ENCODE measurements at regions not wholly inside any gene's neighbourhood (a gene's known extent, or its start where the extent isn't known, plus 50 kb on each side); places are given as distances from the start of the nearest gene placed in this dataset.

GRCh38 chr10:44310762-44311562 lies 73.9 kb downstream of the CXCL12 start:
- DNase-seq (ENCODE audit: low read depth), result peak; percentile 40
- H3K4me3 ChIP-seq (ENCODE audit: low read depth, low read length), result peak overlapping the region; percentile 43
- peak; percentile 82 for TF ChIP-seq CTCF (IDR thresholded peaks at IDR 0.05; ENCODE audit: low read depth, low read length, missing control alignments)

GRCh38 chr10:44309939-44310761 lies 74.7 kb downstream of the CXCL12 start:
- no peak for DNase-seq (ENCODE audit: low read depth)
- H3K4me3 ChIP-seq (ENCODE audit: low read depth, low read length), result peak overlapping the region; percentile 43
- no peak for TF ChIP-seq CTCF (IDR thresholded peaks at IDR 0.05; ENCODE audit: low read depth, low read length, missing control alignments)

- no peak for TF ChIP-seq CTCF (IDR thresholded peaks at IDR 0.05; ENCODE audit: low read depth, low read length, missing control alignments)
Measured at GRCh38 chr10:44309361-44309760, 75.5 kb downstream of the CXCL12 start.

GRCh38 chr10:44308935-44309334 lies 76.0 kb downstream of the CXCL12 start:
- no peak overlapping the region for H3K4me3 ChIP-seq (ENCODE audit: low read depth, low read length)
- DNase-seq (ENCODE audit: low read depth), result no peak
- no peak for TF ChIP-seq CTCF (IDR thresholded peaks at IDR 0.05; ENCODE audit: low read depth, low read length, missing control alignments)

More at GRCh38 chr10:44309361-44309760, 75.5 kb downstream of the CXCL12 start:
- no peak for DNase-seq (ENCODE audit: low read depth)
- no peak overlapping the region for H3K4me3 ChIP-seq (ENCODE audit: low read depth, low read length)

- no peak for TF ChIP-seq CTCF (IDR thresholded peaks at IDR 0.05; ENCODE audit: low read depth, low read length, missing control alignments)
- no peak for DNase-seq (ENCODE audit: low read depth)
- H3K4me3 ChIP-seq (ENCODE audit: low read depth, low read length), result no peak overlapping the region
Measured at GRCh38 chr10:44307691-44308090, 77.2 kb downstream of the CXCL12 start.

- no peak overlapping the region for H3K4me3 ChIP-seq (ENCODE audit: low read depth, low read length)
- TF ChIP-seq CTCF (IDR thresholded peaks at IDR 0.05; ENCODE audit: low read depth, low read length, missing control alignments), result peak; percentile 5
- no peak for DNase-seq (ENCODE audit: low read depth)
Measured at GRCh38 chr10:44306762-44307161, 78.1 kb downstream of the CXCL12 start.

Data from GM12864 (cell line).